OCI-M2 (cell line): ENCODE measurements at regions not wholly inside any gene's neighbourhood (a gene's known extent, or its start where the extent isn't known, plus 50 kb on each side); places are given as distances from the start of the nearest gene placed in this dataset.

Experiments used
- DNase-seq: peaks from one replicate; lab custom pipeline; 2025; ENCODE audit not compliant: unreplicated experiment; lab: John Stamatoyannopoulos, UW

DNA sequence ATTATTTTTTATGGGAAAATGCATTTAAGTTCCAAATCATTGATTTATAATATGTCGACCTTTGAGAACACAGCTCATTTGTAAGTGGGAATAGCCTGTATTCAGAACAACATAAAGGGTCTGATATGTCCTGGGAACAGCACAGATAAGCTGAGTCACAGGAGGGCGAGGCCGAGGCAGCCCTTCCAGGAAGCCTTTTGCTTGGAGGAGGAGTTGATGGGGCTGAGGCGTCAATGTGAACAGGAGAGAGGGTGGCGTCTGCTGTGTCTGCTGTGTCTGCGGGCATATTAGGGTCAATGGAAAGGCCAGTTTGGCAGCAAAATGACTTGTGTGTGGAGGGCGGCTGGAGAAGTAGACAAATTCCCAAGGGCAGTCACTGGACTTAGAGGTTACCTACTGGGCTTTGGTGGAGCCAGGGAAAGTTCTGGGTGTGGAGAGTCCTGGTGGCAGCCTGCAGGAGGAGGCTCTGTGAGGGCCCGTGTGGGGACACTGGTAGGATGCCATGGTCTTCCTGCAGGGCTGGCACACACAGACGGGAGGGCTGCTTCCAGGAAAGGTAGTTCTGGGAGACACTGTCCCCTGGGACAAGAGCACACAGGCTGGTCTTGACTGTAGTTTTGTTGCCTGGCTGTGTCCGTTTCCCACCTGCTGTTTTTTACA, 128.1 kb downstream of the GLI2 start:
- DNase-seq = no peak

- DNase-seq = no peak
Measured at GRCh38 chr2:120864981-120865380, 129.3 kb downstream of the GLI2 start.

- DNase-seq = no peak
Measured at GRCh38 chr2:120865656-120866055, 130.0 kb downstream of the GLI2 start.

DNA sequence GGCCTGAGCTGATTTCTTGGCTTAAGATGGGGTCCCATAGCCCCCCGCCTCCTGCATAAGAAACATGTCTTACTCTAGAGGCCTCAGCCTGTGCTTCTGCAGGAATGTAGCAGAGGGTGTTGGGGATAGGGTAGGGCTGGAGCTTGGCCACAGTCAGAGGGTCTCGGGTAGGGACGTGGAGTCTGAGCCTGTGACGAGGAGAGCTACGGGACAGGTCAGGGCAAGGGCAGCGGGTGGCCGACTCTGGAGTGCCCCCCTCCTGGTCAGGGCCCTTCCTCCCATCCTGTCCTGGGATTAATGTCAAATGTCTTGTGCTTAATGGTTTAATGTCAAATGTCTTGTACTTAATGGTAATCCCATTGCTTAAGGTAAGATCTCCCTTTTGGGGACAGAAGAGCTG, 130.4 kb downstream of the GLI2 start:
- no peak for DNase-seq

DNA sequence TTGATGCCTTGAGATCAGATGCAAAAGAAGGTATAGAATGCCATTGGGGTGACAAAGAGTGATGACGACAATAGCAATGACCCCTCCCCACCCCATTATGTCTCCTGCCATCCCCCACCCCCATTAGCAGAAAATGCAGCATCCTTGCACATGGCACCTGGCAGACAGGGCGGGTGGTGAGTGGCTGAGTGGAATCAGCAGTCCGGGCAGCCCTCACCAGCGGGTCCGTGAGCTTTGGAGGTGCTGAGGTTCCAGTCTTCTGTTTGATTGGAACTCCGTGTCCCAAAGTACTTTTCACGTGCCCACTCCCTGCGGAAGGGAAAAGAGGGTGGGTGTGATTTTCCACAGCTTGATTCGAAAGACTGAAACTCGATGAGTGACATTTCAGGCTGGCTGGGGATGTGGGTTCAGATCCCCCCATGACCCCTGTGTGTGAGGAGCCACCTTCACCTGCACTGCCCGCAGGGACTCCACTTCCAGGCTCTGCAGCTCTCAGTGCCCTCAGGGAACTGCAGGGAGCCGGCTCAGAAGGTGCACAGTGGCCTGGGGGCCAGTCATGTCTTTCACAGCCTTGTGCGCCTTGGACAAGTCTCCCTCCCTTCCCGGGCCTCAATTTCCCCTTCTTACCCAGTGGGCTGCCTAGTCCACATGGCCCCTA, 130.9 kb downstream of the GLI2 start:
- DNase-seq = no peak

DNA sequence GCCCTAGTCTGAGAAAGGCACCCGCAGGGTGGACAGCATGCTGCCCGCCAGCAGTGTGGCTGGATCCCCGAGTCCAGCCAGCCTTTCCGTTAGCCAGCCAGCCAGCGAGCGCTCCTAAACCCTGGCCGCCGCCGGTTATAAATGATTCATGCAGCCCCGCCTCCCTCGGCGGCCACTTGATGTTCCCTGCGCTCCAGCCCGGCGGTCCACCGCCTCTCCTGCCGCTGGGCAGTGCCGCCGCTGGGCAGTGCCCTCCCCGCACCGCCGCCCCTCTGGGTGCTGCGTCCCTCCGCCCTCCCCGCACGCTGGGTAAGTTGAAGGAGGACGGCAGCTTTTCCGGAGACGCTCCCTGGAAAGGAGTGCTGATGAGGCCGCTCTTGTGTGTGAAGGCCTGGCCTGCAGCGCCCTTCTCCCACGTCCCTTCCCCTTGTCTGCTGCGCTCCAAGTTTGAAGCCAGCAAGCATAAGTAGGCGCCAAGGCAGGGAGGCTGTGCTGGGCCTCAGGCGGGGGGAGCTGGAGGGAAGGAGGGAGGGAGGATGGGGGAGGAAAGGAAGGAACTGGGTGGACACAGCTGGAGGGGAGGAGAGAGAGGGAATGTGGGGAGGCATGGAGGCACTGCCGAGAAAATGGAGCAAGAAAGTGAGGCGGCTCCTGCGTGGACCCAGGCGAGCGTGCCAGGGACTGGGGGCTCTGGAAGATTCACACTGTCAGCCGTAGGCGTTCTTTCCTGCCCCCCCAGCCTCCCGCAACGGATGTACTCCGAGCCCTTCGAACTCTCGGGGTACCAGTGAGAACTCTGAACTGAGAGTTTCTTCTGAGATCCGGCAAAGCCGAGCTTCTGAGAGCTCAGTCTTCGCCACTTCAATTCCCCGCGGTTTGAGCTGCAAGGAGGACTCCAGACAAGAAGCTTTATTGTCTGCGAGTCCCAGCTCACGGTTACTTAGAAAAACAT, 131.9 kb downstream of the GLI2 start:
- no peak for DNase-seq

DNA sequence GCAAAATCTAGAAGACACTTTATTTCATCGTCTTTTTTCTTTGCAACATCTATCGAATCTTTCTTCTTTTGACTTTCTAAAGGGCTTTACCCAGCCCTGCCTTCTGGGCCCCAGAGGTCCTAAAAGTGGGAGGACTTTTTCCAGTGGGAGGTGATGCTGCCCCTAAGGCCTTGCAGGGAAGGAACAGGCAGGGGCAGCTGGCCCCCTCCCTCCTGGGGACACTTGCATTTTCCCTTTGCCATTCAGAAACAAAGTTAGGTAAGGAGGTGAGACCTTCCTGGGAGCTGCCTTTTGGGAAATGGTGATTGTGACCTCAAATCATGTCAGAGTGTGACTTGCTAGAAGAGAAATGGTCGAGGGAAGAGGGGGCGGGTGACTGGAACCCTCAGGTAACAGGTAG, 132.7 kb downstream of the GLI2 start:
- no peak for DNase-seq

- no peak for DNase-seq
Measured at GRCh38 chr2:120869036-120869729, 133.5 kb downstream of the GLI2 start.

DNA sequence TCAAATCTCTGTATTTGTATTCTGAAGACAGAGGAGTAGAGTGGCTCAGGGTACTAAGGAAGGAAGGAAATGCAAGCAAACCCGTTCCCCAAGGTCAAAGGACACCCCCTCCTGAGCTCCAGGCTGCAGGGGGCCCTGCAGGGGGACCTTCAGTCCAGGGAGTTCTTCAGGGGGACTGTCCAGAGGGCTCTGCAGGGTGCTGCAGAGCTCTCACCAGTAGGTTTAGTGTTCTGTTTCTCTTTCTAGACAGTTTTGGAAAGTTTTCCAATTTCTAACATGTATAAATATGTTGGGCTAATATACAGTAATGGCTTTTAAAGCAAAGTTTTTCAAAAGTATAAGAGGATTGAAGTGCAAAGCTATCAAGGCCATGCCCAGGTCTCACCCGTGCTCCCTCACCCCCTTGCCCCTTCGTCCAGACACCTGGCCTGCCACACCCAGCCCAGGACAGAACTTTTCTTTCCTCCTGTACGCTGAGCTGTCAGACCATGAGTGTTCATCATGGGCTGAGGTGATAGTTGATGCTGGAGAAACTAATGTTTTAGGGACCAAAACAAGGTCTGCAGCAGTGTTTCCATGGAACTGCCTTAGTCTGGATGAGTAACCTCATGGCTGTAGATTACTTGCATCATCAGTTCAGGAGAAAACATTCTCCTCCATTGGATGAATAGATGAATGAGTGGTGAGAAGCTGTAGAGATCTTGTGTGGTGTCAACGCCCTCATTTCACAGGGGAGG, 134.2 kb downstream of the GLI2 start:
- DNase-seq = no peak

DNA sequence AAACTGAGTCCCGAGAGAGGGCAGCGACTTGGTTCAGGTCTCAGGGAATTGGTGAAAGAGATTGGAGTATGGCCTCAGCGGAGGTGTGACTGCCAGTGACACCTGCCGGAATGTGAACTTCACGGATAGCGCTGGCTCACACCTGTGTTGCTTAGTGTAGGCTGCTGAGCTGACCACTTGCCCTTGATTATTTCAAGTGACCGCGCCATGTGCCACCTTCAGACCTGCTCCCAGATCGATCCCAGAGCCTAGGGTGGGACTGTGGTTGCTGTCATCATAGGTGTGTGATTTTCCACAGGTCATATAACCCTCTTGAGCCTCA, 134.8 kb downstream of the GLI2 start:
- no peak for DNase-seq

- no peak for DNase-seq
Measured at GRCh38 chr2:120871016-120871635, 135.5 kb downstream of the GLI2 start.

GRCh38 chr2:120871881-120872620, 136.4 kb downstream of the GLI2 start:
- DNase-seq = no peak

GRCh38 chr2:120873958-120874887, 138.6 kb downstream of the GLI2 start:
- DNase-seq = no peak

DNA sequence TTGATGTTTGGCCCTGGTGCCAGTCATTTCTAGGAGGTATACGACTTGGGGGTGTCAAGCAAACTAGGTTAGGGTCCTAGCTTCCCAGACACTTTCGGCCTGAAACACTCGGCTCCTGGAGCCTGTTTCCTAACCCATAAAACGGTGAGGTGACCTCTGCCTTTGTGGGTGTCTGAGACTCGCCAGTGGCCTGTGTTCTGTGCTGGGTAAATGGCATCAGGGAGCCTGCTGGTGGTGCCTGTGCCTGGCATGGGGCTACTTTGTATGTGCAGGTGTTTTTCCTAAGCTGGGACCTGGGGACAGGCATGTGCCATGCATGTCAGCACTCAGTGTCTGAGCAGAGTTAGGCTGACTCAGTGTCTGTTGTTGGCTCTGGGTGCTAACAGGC, 139.2 kb downstream of the GLI2 start:
- no peak for DNase-seq

DNA sequence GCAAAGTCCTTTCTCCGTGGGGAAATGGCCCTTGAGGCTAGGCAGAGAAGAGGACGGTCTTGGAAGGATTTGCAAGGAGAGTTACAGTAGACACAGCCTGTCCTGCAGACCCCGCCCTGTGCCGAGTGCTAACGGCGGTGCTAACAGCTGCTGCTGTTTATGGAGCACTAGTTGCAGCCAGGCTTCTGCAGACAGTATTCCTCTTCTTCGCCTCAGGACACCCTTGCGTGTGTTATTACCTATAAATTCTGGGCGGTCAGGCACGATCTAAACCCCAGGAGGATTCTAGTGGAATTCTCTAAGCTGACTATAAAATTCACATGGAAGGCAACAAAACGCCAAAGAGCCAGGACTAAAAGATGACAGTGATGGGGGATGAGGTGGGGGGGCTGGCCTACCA, 139.8 kb downstream of the GLI2 start:
- DNase-seq = no peak

DNA sequence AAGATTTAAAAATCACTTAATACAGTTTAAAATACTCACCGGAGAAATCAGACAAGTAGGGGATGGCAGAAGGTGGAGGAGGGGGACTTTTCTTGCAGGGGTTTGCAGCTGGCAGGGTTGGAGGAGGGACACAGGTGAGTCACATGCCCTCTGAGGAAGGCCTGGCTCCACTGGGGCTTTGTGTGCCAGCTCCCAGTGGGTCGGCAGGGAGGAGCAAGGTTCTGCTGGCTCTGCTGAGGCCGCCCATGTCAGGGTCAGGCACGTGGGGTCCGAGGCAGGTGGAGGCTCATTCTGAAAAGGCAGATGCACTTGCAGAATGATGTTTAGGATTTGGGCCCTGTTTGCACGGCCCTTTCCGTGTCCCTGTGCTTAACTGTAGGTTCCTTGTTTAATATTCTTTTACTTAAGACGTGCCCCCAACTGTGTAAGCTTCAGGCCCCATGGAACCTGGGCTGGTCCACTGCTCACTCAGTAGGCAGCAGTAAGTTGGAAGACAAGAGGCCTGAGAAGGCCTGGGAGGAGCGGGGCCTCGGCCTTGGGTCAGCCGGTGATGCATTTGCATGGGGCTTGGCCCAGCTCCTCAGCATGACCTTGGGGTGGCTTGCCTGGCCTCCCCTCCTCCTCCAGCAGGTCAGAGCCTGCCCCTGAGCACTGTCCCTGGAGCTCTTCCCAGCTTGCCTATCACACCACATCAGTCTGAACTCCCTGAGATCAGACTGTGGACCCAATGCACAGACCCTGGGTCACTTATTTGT, 141.0 kb downstream of the GLI2 start:
- no peak for DNase-seq

- no peak for DNase-seq
Measured at GRCh38 chr2:120877409-120877808, 141.7 kb downstream of the GLI2 start.

GRCh38 chr2:120878970-120879369, 143.3 kb downstream of the GLI2 start:
- DNase-seq = no peak
